Gastroesophageal sphincter (tissue), 3 donors: ENCODE measurements at regions not wholly inside any gene's neighbourhood (a gene's known extent, or its start where the extent isn't known, plus 50 kb on each side); places are given as distances from the start of the nearest gene placed in this dataset.

Experiments
- CTCF ChIP-seq, 4 experiments: fragments of 200-600 bp in 2 of 4; fragments of 450-650 bp in 2 of 4; sonication (generic) in 1 of 4; IDR thresholded peaks; one replicate each; pipeline ENCODE4 v1.5.1; 2017 to 2019; ENCODE audit warnings: antibody characterized with exemption in 4 of 4, mild to moderate bottlenecking in 2 of 4, moderate library complexity in 2 of 4
- POLR2A ChIP-seq, 2 donors: fragments of 450-650 bp; IDR thresholded peaks; one replicate each; pipeline ENCODE4 v1.6.1; 2017; ENCODE audit warnings: antibody characterized with exemption in 2 of 2, mild to moderate bottlenecking in 2 of 2, moderate library complexity in 1 of 2
- POLR2AphosphoS5 ChIP-seq: sonication (generic); formaldehyde crosslinking; IDR thresholded peaks from one replicate; pipeline ENCODE4 v1.6.1; 2017; ENCODE audit warnings: antibody characterized with exemption

- TF ChIP-seq POLR2AphosphoS5 (no peak), CTCF (IDR thresholded peaks at IDR 0.05) (no peak), POLR2A (IDR thresholded peaks at IDR 0.05) (no peak)
These were observed 405.5 kb downstream of the ANKRD7 start for GRCh38 chr7:118629898-118630438.
